Mucosa of descending colon (tissue), 3 donors: ENCODE measurements at regions not wholly inside any gene's neighbourhood (a gene's known extent, or its start where the extent isn't known, plus 50 kb on each side); places are given as distances from the start of the nearest gene placed in this dataset.
A peak's percentile ranks its signal among the peaks of the same experiment; 100 is the strongest.

Experiments
- ATAC-seq: fragments of 200-7000 bp; cut with Tn5 transposase; one replicate; pipeline ENCODE4 v1.9.1; 2020; ENCODE audit warnings: mild to moderate bottlenecking, moderate library complexity
- DNase-seq, 3 donors: peaks; one replicate each; pipeline ENCODE4 v3.0.0-alpha.2; 2020
- H3K36me3 ChIP-seq: fragments of 200-600 bp; one replicate; pipeline ENCODE4 v1.8.0; 2021; ENCODE audit warnings: low read depth, mild to moderate bottlenecking
- H3K4me1 ChIP-seq: fragments of 200-600 bp; one replicate; pipeline ENCODE4 v1.8.0; 2021; ENCODE audit warnings: low read depth, mild to moderate bottlenecking
- H3K4me3 ChIP-seq: fragments of 200-600 bp; one replicate; pipeline ENCODE4 v1.8.0; 2021; ENCODE audit warnings: mild to moderate bottlenecking
- H3K9me3 ChIP-seq: fragments of 200-600 bp; one replicate; pipeline ENCODE4 v1.8.0; 2021; ENCODE audit warnings: mild to moderate bottlenecking
- intact Hi-C, 2 donors: fragments of 100-400 bp; cut with DNase I in 1 of 2; cut with micrococcal nuclease in 1 of 2; formaldehyde crosslinking; loops; one replicate each; pipeline versions ENCODE4 v1.11.0 to v1.11.1; 2022; cut with DNase I, micrococcal nuclease
- TF ChIP-seq, protein P1 (sequence below): fragments of 200-600 bp; IDR thresholded peaks from one replicate; pipeline ENCODE4 v1.8.0; 2022; ENCODE audit warnings: antibody characterized with exemption, mild to moderate bottlenecking
- donor health status: DM: no; HTN: no; CAD: no; lungs with moderate emphysema.
- donor health status: DM: no; HTN: no; CAD: no.
- donor health status: DM: no; HTN: yes; CAD: no.

GRCh38 chrX:39745818-39746217 lies 351.9 kb downstream of the BCOR start:
- H3K36me3 ChIP-seq, result no peaks in the 10 kb centered on the region

GRCh38 chrX:39749135-39749534 lies 348.6 kb downstream of the BCOR start:
- no peak for ATAC-seq
- H3K36me3 ChIP-seq, result no peaks in the 10 kb centered on the region

More at GRCh38 chrX:39745818-39746217, 351.9 kb downstream of the BCOR start:
- H3K9me3 ChIP-seq, result no peaks in the 10 kb centered on the region
- no peak for DNase-seq
- H3K4me3 ChIP-seq, result no peak overlapping the region
- TF ChIP-seq, protein P1, sequence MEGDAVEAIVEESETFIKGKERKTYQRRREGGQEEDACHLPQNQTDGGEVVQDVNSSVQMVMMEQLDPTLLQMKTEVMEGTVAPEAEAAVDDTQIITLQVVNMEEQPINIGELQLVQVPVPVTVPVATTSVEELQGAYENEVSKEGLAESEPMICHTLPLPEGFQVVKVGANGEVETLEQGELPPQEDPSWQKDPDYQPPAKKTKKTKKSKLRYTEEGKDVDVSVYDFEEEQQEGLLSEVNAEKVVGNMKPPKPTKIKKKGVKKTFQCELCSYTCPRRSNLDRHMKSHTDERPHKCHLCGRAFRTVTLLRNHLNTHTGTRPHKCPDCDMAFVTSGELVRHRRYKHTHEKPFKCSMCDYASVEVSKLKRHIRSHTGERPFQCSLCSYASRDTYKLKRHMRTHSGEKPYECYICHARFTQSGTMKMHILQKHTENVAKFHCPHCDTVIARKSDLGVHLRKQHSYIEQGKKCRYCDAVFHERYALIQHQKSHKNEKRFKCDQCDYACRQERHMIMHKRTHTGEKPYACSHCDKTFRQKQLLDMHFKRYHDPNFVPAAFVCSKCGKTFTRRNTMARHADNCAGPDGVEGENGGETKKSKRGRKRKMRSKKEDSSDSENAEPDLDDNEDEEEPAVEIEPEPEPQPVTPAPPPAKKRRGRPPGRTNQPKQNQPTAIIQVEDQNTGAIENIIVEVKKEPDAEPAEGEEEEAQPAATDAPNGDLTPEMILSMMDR, result no peak
- intact Hi-C loops, result no loop called here
- ATAC-seq, result no peak
- H3K4me1 ChIP-seq, result no peaks in the 10 kb centered on the region

GRCh38 chrX:39749728-39750127 lies 348.0 kb downstream of the BCOR start:
- Histone ChIP-seq H3K36me3 (no peaks in the 10 kb centered on the region), H3K9me3 (no peaks in the 10 kb centered on the region), H3K4me1 (no peaks in the 10 kb centered on the region), H3K4me3 (no peak overlapping the region)
- TF ChIP-seq, protein P1, result no peak
- intact Hi-C loops, result no loop called here
- DNase-seq, result no peak
- ATAC-seq, result no peak

More at GRCh38 chrX:39749135-39749534, 348.6 kb downstream of the BCOR start:
- DNase-seq, result no peak
- intact Hi-C loops, result no loop called here
- Histone ChIP-seq H3K9me3 (no peaks in the 10 kb centered on the region), H3K4me3 (no peak overlapping the region), H3K4me1 (no peaks in the 10 kb centered on the region)
- TF ChIP-seq, protein P1, result no peak

GRCh38 chrX:39750256-39750790 lies 347.4 kb downstream of the BCOR start:
- TF ChIP-seq, protein P1, result no peak
- intact Hi-C loops, result no loop called here
- Histone ChIP-seq H3K9me3 (no peaks in the 10 kb centered on the region), H3K4me3 (no peak overlapping the region), H3K36me3 (no peaks in the 10 kb centered on the region), H3K4me1 (no peaks in the 10 kb centered on the region)
- no peak for DNase-seq
- ATAC-seq, result no peak

- ATAC-seq (no peak), DNase-seq (no peak)
- no peaks in the 10 kb centered on the region for H3K36me3 ChIP-seq
- H3K4me1 ChIP-seq, result peaks cover 3% of the 10 kb centered on the region
- TF ChIP-seq, protein P1, result no peak
- H3K4me3 ChIP-seq, result no peak overlapping the region
- H3K9me3 ChIP-seq, result no peaks in the 10 kb centered on the region
- intact Hi-C loops, result no loop called here
Measured at GRCh38 chrX:39750848-39751247, 346.9 kb downstream of the BCOR start.

GRCh38 chrX:39752815-39753214 lies 344.9 kb downstream of the BCOR start:
- peak; percentile 54 for ATAC-seq
- TF ChIP-seq, protein P1, result no peak
- Histone ChIP-seq H3K4me3 (no peak overlapping the region), H3K4me1 (peaks cover 6% of the 10 kb centered on the region), H3K9me3 (no peaks in the 10 kb centered on the region), H3K36me3 (no peaks in the 10 kb centered on the region)
- intact Hi-C loops, result no loop called here
- peak in 1 of 3 donors; percentile 69 for DNase-seq
